CD4-positive, alpha-beta T cell treated with Interleukin-6 at 100 ng/mL for 8 hours (primary cell): ENCODE measurements at regions not wholly inside any gene's neighbourhood (a gene's known extent, or its start where the extent isn't known, plus 50 kb on each side); places are given as distances from the start of the nearest gene placed in this dataset.

Source experiments
- DNase-seq: peaks from one replicate; pipeline ENCODE4 v3.0.0-alpha.2; 2020; ENCODE audit warnings: mixed read lengths, low spot score

DNA sequence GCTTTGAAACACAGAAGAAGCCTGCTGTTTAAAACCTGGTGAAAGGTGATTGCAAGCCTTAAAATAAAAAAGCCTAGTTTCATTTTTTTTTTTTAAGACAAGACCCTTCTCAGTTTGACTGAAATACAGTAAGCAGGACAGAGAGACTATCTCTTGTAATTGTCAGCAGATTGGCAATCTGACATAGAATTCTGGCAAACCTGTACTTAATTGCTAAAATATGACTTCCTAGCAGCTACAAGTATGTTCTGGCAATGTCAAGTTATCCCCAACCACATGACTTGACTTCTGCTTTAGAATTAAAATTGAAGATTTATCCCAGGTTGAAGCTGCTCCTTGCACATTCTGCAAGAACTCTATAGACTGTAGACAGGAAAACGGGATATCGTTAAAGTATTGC is 232.8 kb upstream of the NR2F2 start:
- DNase-seq, result no peak

DNA sequence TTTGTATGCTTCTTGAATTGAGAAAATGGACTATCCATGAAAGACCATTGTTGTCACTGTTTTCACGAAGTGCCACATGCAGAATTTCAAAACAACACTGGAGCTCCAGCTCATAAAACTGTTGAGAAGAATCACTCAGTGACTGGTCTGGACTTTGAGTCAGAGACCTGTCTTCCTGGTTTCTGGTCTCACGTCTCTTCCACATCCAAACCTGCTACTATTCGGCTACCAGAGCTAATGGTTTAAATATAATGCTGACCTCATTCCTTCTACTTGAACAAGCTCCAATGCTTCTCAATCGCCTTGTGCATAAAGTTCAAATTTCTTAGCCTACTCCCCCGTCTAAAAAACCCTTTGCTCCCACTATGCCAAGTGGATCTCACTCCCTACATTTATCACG is 227.9 kb upstream of the NR2F2 start:
- DNase-seq, result no peak

DNA sequence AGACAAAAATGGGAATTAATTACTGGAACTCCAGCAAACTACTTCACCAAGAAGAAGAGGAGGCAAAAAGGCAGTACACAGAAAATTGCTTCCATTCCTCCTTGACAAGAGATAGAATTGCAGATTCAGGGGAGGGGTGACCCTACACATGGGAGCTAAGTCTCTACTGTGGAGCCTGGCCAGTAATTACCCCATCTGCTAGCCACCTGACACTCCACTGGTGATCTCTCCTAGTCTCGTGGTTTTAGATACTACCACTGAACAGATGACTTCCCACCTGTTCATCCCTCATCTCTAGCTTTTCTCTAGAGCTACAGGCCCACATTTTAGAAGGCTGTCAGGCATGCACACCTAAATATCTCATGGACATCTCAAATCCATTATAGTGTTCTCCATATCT is 224.3 kb upstream of the NR2F2 start:
- no peak for DNase-seq

DNA sequence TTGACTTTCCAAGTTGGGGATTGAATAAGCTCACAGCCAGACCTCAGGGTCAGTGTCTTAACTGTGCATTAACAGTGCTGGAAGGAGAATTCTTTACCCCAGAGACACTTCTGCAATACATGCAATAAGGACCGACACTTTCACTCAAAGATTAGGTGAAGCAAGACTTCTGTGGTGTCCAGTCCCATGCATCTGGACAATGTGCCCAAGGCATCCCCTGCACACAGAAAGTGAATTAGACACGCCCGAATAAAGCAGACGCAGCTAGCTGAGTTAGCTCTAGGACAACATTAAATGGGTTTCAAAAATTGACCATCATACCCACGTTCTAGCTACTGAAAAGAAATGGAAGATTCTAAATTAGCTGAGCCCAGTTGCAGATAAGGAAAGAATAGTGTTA is 223.9 kb upstream of the NR2F2 start:
- no peak for DNase-seq

DNA sequence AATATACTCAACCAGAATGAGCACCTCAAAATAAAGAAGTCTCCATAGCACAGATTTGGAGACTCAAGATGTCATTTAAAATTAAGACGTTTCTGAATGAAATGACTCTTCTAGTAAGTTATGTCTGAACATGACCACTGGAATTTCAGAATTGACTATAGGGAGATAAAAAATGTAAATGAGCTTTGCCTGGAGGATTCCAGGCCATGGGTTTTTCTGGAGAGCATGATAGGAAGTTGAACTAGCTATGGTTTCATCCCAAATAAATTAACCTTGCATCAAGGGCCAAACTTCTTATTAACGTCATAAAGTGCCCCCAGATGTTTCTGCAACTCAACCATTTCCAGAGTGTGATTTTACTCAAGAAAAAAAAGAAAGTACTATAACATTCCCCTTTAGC is 222.6 kb upstream of the NR2F2 start:
- DNase-seq, result no peak

DNA sequence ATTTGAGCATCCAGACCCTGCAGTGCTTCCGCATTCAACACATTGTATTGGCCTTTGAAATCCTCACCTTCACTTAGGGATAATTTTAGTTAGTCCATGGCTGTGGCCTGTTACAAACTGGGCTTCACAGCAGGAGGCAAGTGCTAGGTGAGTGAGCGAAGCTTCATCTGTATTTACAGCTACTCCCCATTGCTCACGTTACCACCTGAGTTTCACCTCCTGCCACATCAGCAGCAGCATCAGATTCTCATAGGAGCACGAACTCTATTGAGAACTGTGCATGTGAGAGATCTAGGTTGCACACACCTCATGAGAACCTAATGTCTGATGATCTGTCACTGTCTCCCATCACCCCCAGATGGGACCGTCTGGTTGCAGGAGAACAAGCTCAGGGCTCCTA is 222.1 kb upstream of the NR2F2 start:
- DNase-seq, result no peak

DNA sequence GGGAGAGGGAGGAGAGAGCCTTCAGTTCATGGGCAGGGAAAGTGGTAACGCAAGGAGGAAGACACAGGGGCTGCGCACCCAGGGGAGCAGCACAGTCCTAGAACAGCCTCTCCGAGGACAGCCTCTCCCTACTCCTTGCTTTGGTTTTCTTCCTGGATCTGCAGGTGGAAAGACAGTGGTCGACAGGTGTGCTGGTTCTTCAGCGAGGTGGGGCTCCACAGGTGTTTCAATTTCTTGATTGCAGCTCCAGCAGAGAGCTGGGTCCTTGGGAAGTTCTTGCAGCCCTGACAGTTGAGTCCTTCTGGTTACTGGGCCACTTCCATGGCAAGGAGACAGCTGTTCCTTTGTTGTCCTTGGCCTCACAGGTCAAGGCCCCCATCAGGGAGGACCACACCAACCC is 220.7 kb upstream of the NR2F2 start:
- no peak for DNase-seq

DNA sequence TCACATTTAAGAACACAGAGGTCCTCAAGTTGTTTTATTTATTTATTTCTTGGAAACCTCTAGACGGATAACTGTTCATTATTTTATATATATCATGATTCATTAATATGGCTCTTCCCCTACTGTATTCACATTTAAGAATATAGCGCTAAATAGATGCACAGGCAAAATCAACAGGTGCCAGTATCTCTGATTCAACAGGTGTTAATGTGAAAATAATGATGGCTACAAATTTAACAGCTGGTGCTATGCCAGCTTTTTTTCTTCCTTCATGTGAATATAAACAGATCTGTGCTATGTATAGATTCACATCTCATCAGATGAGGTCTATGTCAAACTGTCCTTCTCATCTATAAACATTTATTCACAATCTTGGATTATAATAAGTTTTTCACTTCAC is 218.5 kb upstream of the NR2F2 start:
- no peak for DNase-seq

DNA sequence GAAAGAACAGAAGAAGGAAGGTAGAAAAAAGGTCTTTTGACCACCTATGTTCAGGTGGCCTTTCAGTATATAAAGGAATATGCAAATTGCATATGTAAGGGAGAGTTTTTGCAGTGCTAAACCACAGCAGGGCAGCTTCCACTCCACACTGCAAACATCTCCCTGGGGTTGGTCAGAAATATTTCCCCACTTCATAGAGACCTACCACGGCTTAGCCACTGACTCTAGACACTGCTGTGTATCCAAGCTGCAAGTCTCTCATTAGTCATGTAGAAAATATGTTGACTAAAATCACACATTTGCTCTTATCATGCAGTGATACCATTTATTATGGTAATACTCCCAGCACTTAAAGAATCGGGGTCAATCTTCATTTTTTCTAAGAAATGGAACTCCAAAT is 214.9 kb upstream of the NR2F2 start:
- no peak for DNase-seq

DNA sequence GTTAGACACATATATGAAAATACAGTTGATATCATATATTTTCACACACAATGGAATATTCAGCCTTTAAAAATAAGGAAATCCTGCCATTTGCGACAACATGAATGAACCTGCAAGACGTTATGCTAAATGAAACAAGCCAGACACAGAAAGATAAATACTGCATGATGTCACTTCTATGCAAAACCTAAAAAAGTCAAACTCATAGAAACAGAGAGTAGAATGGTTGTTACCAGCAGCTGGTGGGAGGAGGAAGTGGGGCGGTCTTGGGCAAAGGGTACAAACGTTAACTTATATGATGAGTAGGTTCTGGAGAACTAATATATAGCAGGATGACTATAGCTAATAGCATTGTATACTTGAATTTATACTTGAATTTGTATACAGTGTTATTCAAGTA is 213.2 kb upstream of the NR2F2 start:
- DNase-seq, result no peak

DNA sequence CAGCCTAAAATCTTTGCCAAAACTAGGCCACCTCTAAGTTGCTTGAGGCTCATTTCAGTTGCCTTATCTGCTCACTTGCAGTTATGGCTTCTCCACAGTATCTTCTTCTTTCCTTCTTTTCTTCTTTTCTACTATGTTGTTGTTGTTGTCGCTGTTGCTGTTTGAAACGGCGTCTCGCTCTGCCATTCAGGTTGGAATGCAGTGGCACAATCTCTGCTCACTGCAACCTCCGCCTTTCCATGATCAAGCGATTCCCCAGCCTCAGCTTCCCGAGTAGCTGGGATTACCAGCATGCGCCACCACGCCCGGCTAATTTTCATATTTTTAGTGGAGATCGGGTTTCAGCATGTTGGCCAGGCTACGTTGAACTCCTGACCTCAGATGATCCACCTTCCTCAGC is 210.8 kb upstream of the NR2F2 start:
- DNase-seq, result no peak

DNA sequence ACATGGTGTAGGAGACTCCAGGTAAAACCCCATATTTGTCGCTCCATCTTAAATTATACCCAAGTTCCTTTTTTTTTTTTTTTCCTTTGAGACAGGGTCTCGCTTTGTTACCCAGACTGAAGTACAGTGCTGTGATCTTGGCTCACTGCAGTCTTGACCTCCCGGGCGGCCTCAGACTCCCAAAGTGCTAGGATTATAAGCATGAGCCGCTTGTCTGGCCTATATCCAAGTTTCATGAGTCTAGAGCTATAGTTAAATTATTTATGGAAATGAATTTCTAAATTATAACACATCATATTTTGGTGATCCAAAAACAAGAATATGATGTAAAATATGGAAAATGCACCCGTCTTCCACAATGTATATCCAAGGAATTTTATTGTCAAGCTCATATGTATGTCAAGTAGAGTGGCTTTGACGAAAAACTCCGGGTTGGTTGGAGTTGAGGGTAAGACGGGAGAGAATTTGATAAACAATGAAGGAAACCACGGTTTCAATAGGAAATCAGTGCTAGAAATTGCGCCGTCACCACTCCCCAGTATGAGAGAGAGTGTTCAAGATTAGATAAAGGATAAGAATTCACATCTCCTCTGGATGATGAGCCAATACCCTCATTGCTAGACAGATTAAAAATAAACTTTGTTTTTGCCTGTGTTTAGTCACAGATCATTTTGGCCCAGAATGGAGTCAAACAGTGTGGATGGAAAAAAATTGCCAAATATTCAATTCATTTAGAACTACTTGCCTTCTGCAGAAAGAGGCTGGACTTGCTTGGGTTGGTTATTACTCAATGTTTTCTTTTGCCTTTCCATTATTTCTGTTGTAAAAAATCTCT is 209.2 kb upstream of the NR2F2 start:
- no peak for DNase-seq

DNA sequence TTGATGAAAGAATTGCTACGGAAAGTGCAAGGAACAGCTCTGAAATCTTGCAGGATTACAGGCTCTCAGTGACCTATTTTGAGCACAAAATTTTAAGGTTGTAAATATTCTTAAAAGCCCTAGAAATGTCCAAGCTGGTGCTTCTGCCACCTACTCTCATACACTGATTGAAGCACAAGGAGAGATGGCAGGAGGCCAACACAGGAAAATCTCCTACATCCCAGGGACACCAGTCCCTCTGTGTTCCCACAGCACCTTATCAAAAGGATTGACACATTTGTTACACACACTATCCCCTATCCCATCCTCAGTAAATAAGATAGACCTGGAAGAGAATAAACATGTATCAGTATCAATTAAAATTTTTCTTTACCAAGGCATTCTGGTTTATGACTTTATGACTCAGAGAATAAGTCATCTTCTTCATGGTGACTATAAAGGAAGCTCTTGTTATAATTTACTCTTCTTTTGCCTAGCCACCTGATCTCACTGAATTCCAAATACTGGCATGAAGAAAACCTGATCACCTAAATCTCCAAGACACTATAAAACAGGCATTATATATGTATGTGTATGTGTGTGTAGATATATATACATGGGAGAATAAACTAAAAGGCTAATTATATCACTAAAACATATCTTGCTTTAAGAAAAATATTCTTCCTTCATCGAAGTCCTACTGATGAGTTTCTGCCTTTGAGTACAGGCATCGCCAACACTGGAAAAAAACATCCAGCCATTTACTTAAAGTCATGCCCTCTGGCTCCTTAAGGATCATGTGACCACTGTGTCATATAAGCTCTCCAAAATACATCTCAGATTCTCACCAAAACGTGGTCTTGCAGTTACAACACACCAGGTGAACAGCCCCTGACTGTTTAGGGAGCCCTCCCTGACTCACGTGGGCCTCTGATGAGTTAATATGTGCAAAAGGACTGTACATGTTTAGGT is 208.1 kb upstream of the NR2F2 start:
- DNase-seq, result no peak

DNA sequence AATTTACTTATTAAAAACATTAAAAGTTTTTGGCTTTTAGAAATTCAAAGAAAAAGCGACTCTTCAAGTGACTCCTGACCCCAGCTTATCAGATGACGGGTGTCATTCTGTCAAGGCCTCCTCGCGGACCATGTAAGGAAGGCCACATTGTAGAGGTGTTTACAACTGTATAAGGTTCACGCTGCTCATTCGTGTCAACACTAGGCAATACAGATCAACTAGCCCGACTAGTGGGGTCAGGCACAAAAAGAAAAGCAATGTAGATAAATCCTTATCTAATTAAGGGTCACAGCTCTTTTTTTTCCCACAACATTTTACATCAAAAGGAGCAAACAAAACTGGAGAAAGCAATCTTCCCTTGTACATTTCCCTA is 207.5 kb upstream of the NR2F2 start:
- DNase-seq, result no peak

DNA sequence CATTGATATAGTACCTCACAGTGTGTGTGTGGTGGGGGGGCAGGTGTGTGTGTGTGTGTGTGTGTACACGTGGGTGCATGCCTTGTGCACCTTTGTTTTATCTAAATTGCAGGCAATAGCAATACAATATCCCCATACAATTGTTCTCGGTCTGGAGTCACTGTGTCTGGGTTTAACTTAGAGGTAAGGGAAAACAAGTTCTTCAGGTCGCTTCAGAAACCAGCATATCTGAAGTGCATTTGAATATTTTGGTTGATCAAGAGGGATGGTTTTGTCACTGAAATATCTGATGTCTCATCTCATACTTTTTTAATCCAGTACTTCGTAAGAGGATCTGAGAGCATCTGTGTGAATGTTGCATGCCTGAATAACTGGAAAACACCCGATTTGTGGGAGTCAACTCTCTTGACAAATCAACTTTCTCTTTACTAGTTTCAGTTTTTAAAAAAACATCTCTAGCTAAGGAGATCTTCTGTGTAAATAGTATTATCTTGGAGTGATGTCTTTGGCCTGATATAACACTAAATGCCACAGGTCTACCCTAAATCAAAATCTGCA is 206.8 kb upstream of the NR2F2 start:
- DNase-seq, result no peak

DNA sequence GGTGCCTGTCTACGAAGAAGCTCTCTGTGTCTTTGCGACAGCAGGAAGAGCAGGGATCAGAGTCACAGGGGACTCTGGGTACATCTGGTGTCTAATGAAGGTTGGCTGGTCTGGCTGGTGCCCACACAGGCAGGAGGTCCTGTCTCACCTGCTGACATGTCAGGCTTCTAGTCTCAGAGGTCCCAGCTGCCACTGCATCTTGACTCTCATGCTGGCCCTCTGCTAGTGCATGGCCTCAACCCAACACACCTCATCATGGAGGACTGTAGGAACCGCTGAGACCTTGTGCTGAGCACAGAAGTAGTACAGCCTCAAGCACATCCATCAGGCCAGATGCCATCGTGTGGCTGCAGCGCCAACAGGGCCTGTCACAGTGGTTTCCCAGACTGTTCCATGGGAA is 206.1 kb upstream of the NR2F2 start:
- no peak for DNase-seq

DNA sequence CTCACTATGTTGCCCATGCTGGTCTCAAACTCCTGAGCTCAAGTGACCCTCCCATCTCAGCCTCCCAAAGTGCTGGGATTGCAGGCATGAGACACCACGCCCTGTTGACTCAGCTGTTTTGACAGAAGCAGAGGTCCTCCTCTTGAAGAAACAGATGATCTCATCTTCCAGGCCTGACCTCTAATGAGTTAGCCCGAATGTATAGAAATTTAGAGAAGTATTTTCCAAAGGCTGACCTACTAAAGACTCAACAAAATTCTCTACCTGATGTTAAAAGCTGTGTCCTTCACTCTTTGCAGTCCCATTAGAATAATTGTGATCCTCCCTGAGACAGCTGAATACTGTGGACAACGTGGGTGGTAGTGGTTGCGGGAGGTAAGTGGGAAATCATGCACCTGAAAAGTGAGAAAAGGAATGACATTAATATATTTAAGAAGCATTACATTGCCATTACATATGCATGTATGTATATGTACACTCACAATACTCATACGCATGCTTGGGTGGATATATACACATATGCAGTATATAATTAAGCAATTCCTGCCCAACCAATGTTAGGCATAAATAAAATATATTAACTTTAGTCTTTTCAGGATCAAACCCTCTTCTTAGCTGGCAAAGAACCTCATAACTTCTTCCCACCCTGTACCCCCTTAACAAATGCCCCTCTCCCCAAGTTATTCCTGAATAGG is 204.6 kb upstream of the NR2F2 start:
- DNase-seq, result no peak

DNA sequence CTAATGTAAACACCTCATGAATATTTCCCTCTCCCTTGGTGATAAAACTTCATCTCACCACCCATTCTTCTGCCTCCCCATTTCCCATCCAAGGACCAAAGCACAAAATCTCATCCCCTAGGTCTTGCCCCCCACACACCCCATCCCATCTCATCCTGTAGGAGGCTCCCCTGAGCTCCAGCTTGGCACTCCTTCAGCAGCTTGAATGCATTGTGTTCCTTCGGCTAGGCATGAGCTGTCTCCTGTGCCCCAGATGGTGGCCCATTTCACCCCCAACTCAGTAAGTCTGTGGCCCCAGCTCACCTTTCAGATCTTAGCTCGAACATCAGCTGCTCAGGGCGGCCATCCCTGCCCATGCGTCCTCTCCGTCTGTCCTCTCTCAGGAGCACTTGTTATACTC is 203.6 kb upstream of the NR2F2 start:
- DNase-seq, result no peak

DNA sequence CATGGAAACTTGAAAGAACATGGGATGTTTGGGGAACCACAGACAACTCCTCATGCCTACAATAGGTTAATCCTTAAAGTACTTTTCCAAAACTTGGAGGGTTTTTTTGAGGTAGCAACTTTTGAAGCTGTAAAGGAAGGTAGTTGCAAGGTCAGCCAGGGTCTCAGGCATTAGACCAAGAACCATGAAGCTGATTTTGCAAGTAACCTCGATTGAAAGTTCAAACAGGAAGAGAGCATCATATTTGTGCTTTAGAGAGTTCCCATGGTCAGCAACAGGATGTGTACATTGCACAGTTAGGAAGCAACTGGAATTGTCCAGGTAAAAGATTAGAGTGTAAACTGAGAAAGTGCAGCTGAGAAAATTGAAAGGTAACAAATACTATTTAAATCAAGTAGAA is 199.8 kb upstream of the NR2F2 start:
- no peak for DNase-seq

DNA sequence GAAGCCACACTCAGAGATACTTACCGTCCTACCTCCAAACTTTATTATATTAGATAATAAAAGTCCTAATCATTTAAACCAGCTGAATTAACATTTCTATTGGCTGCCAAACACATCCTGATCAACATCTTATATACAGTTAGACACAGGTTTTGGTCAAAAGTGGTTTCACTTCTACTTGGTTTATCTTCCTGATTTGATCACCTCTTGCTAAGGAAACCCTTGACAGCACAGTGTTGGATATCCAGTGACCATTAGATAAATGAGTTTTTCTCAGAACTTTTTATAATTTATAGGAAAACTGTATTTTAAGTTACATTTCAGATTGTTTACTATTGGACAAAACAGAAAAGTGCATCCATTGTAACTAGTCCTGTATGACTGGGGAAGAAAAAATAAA is 198.4 kb upstream of the NR2F2 start:
- no peak for DNase-seq

DNA sequence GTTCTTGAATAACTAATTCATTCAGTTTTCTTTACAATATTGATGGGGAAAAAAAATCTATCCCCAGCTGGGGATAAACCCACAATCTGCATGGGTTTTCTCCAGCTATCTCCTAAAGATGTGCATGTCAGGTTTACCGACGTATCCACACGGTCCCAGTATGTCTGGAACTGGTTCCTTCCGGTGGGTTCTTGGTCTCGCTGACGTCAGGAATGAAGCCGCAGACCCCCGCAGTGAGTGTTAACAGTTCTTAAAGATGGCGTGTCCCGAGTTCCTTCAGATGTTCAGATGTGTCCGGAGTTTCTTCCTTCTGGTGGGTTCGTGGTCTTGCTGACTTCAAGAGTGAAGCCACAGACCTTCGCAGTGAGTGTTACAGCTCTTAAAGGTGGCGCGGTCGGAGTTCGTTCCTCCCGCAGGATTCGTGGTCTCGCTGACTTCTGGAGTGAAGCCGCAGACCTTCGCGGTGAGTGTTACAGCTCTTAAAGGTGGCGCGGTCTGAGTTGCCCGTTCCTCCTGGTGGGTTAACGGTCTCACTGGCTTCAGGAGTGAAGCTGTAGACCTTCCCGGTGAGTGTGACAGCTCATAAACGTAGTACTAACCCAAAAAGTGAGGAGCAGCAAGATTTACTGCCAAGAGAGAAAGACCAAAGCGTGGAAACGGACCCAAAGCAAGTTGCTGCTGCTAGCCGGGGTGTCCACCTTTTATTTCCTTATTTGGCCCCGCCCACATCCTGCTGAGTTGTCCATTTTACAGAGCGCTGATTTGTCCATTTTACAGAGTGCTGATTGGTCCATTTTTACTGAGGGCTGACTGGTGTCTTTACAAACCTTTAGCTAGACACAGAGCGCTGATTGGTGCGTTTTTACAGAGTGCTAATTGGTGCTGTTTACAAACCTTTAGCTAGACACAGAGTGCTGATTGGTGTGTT is 195.1 kb upstream of the NR2F2 start:
- DNase-seq, result no peak
